Effector memory CD4-positive, alpha-beta T cell (primary cell): ENCODE measurements at regions not wholly inside any gene's neighbourhood (a gene's known extent, or its start where the extent isn't known, plus 50 kb on each side); places are given as distances from the start of the nearest gene placed in this dataset.

ENCODE experiments used
- DNase-seq, 3 donors: peaks; one replicate each; pipeline ENCODE4 v3.0.0-alpha.2; 2020
- H3K27ac ChIP-seq: 2 replicates; pipeline ENCODE4 v1.7.0; 2013; ENCODE audit warnings: mild to moderate bottlenecking, low read length, moderate library complexity; ENCODE audit not compliant: insufficient read depth, poor library complexity, severe bottlenecking
- H3K27me3 ChIP-seq: replicated peaks from 2 replicates; pipeline ENCODE4 v1.7.0; 2013; ENCODE audit warnings: mild to moderate bottlenecking, low read length; ENCODE audit not compliant: insufficient read depth, control insufficient read depth, poor library complexity, severe bottlenecking
- H3K36me3 ChIP-seq: 2 replicates; pipeline ENCODE4 v1.7.0; 2013; ENCODE audit warnings: mild to moderate bottlenecking, low read length, moderate library complexity; ENCODE audit not compliant: control insufficient read depth, insufficient read depth
- H3K4me1 ChIP-seq: 2 replicates; pipeline ENCODE4 v1.7.0; 2013; ENCODE audit warnings: low read length, mild to moderate bottlenecking; ENCODE audit not compliant: control insufficient read depth, insufficient read depth, poor library complexity, severe bottlenecking
- H3K4me3 ChIP-seq: 2 replicates; pipeline ENCODE4 v1.7.0; 2013; ENCODE audit warnings: low read length, low read depth, mild to moderate bottlenecking; ENCODE audit not compliant: insufficient read depth, poor library complexity, severe bottlenecking
- H3K9me3 ChIP-seq: 2 replicates; pipeline ENCODE4 v1.7.0; 2013; ENCODE audit warnings: mild to moderate bottlenecking, low read length, moderate library complexity; ENCODE audit not compliant: control insufficient read depth

GRCh38 chr6:150299873-150300485 lies 68.8 kb upstream of the IYD start:
- H3K27ac ChIP-seq, result no peak overlapping the region
- peaks cover 3% of the 10 kb centered on the region for H3K9me3 ChIP-seq
- no peak overlapping the region for H3K4me3 ChIP-seq
- H3K36me3 ChIP-seq, result no peaks in the 10 kb centered on the region
- DNase-seq, result no peak
- H3K27me3 ChIP-seq, result no peaks in the 10 kb centered on the region
- no peaks in the 10 kb centered on the region for H3K4me1 ChIP-seq

- Histone ChIP-seq H3K4me1 (no peaks in the 10 kb centered on the region), H3K36me3 (no peaks in the 10 kb centered on the region), H3K27me3 (no peaks in the 10 kb centered on the region), H3K9me3 (peaks cover 3% of the 10 kb centered on the region), H3K27ac (no peak overlapping the region), H3K4me3 (no peak overlapping the region)
- no peak for DNase-seq
Measured at GRCh38 chr6:150301846-150302519, 66.8 kb upstream of the IYD start.

GRCh38 chr6:150302520-150303176 lies 66.2 kb upstream of the IYD start:
- Histone ChIP-seq H3K4me1 (no peaks in the 10 kb centered on the region), H3K27ac (no peak overlapping the region), H3K9me3 (no peaks in the 10 kb centered on the region), H3K4me3 (no peak overlapping the region), H3K36me3 (no peaks in the 10 kb centered on the region), H3K27me3 (no peaks in the 10 kb centered on the region)
- DNase-seq, result no peak

- H3K36me3 ChIP-seq, result no peaks in the 10 kb centered on the region
- H3K4me1 ChIP-seq, result no peaks in the 10 kb centered on the region
- DNase-seq, result no peak
- no peaks in the 10 kb centered on the region for H3K9me3 ChIP-seq
- H3K27ac ChIP-seq, result no peak overlapping the region
- no peak overlapping the region for H3K4me3 ChIP-seq
- no peaks in the 10 kb centered on the region for H3K27me3 ChIP-seq
Measured at GRCh38 chr6:150303256-150303655, 65.6 kb upstream of the IYD start.

- no peaks in the 10 kb centered on the region for H3K27me3 ChIP-seq
- H3K9me3 ChIP-seq, result no peaks in the 10 kb centered on the region
- H3K36me3 ChIP-seq, result no peaks in the 10 kb centered on the region
- H3K27ac ChIP-seq, result no peak overlapping the region
- H3K4me1 ChIP-seq, result no peaks in the 10 kb centered on the region
- no peak overlapping the region for H3K4me3 ChIP-seq
- DNase-seq, result no peak
Measured at GRCh38 chr6:150304429-150304828, 64.4 kb upstream of the IYD start.

DNA sequence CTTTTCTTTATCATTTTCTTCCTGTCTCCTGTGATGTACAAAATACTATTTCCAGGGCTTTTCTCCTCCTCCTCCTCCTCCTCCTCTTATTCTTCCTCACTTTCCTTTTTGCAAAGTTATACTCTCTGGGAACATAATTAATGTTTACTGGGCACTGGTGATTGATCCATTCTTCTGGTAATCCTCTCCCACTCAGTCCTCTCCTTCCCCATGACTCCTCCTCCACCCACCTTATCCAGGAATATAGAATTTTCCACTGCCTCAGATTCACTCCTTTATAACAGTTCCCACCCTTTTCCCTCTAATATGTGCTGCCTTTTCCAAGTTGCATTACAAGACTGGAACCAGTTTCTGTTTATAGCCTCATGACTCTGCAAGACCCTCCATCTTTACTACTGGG lies 62.5 kb upstream of the IYD start:
- no peaks in the 10 kb centered on the region for H3K4me1 ChIP-seq
- no peak overlapping the region for H3K4me3 ChIP-seq
- no peak for DNase-seq
- H3K27me3 ChIP-seq, result no peaks in the 10 kb centered on the region
- H3K36me3 ChIP-seq, result no peaks in the 10 kb centered on the region
- H3K9me3 ChIP-seq, result no peaks in the 10 kb centered on the region
- H3K27ac ChIP-seq, result no peak overlapping the region

DNA sequence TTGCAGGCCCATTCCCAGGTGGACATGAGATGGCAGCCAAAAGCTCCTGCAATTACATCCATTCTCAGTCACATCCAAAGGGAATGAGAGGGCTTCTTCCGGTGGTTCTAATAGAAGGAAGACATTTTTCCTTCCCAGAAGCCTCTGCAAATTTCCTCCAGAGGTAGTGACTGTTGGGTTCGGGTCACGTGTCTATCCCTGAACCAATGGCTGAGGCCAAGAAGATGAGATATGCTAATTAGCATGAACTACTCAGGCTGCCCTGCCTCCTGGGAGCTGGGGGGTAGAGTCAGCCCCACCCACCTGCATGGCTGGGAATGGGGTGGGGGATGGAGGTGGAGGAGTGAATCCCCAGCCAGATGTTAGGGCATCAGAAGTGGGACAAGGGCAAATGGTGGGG lies 61.3 kb upstream of the IYD start:
- no peaks in the 10 kb centered on the region for H3K27me3 ChIP-seq

DNA sequence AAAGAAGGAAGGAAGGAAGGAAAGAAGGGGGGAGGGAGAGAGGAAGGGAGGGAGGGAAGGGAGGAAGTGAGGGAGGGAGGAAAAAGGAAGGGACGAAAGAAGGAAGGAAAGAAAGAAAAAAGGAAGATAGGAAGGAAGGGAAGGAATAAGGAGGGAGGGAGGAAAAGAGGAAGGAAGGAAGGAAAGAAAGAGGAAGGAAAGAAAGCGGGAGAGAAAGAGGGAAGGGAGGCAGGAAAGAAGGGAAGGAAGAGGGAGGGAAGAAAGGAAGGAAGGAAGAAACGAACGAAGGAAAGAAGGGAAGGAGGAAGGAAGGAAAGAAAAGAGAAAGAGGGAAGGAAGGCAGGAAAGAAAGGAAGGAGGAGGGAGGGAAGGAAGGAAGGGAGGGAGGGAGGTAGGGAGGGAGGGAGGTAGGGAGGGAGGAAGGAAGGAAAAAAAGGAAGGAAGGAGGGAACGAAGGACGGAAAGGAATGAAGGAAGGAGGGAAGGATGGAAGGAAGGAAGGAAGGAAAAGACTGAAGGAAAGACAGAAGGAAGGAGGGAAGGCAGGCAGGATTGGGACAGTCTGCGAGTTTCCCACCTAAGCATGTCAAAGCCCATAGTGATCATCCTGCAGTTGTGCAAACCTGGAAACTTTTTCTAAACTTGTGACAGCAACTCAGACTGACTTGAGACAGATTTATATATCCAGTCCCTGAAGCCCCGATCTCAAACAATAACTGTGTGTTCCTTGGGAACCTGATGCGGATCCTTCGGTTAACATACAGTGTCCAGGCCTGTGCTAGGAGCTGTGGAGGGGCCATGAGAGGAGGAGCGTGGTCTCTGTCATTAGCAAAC lies 59.8 kb upstream of the IYD start:
- H3K27ac ChIP-seq, result no peak overlapping the region
- no peak for DNase-seq
- no peaks in the 10 kb centered on the region for H3K4me1 ChIP-seq

More for the DNA sequence above, 61.3 kb upstream of the IYD start:
- Histone ChIP-seq H3K36me3 (no peaks in the 10 kb centered on the region), H3K9me3 (no peaks in the 10 kb centered on the region), H3K4me1 (no peaks in the 10 kb centered on the region), H3K27ac (no peak overlapping the region), H3K4me3 (no peak overlapping the region)
- DNase-seq, result no peak

GRCh38 chr6:150310539-150310938 lies 58.3 kb upstream of the IYD start:
- Histone ChIP-seq H3K36me3 (no peaks in the 10 kb centered on the region), H3K4me1 (no peaks in the 10 kb centered on the region), H3K27ac (no peak overlapping the region), H3K4me3 (no peak overlapping the region), H3K27me3 (no peaks in the 10 kb centered on the region), H3K9me3 (no peaks in the 10 kb centered on the region)
- no peak for DNase-seq

More for the DNA sequence above, 59.8 kb upstream of the IYD start:
- Histone ChIP-seq H3K27me3 (no peaks in the 10 kb centered on the region), H3K9me3 (no peaks in the 10 kb centered on the region), H3K4me3 (no peak overlapping the region), H3K36me3 (no peaks in the 10 kb centered on the region)
